CD4-positive, alpha-beta T cell treated with Interleukin-6 at 100 ng/mL for 8 hours (primary cell): ENCODE measurements at regions not wholly inside any gene's neighbourhood (a gene's known extent, or its start where the extent isn't known, plus 50 kb on each side); places are given as distances from the start of the nearest gene placed in this dataset.

ENCODE experiments used
- DNase-seq: peaks from one replicate; pipeline ENCODE4 v3.0.0-alpha.2; 2020; ENCODE audit warnings: mixed read lengths, low spot score

DNA sequence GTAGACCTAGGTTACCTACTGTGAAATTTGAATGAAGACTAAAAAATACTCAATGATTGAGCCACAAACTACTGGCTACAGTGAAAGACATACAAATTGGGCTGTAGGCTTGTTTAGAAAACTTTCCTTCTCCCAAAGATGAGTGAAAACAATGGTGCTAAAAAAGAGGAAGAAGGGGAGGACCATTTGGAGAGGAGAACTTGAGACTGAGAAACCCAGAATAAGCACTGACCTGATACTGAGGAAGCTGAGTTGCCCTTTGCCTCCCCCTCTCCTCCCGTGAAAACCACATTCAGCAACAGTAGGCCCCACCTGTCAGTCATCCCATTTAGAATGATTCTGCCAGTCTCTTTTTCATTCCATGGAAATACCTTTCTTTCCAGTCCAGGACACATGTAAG is 484.0 kb upstream of the TGFBR2 start:
- no peak for DNase-seq

GRCh38 chr3:30123224-30123623 is 483.2 kb upstream of the TGFBR2 start:
- DNase-seq = no peak

DNA sequence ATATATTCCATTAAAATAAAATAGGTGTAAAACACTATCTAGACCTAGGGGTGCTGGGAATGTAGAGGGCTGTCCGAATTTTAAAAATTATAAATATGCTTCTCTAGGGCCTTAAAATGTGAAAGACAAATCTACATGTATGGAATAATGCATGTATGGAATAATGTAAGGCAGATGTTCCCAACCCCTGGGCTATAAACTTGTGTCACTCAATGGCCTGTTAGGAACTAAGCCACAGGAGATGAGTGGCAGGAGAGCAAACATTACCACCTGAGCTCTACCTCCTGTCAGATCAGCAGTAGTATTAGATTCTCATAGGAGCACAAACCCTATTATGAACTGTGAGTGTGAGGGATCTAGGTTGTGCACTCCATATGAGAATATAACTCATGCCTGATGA is 482.6 kb upstream of the TGFBR2 start:
- DNase-seq = no peak

DNA sequence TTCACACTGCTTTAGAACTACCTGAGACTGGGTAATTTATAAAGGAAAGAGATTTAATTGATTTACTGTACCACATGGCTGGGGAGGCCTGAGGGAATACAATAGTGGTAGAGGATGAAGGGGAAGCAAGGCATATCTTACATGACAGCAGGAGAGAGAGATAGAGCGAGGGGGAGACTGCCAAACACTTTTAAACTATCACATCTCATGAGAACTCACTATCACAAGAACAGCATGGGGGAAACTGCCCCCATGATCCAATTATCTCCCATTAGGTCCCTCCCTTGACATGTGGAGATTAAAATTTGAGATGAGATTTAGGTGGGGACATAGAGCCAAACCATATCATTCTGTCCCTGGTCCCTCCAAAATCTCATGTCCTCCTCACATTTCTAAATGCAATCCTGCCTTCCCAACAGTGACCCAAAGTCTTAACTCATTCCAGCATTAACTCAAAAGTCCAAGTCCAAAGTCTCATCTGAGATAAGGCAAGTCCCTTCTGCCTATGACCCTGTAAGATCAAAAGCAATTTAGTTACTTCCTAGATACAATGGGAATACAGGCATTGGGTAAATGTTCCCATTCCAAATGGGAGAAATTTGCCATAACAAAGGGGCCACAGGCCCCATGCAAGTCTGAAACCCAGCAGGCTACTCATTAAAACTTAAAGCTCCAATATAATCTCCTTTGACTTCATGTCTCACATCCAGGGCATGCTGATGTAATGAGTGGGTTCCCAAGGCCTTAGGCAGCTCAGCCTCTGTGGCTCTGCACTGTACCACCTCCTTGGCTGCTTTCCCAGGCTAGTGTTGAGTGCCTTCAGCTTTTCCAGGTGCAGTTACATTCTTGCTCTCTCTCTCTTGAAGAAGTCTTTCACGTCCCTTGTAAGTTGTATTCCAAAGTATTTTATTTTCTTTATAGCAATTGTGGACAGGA is 481.7 kb upstream of the TGFBR2 start:
- no peak for DNase-seq

GRCh38 chr3:30129765-30130164 is 476.6 kb upstream of the TGFBR2 start:
- no peak for DNase-seq

- DNase-seq = no peak
Measured at GRCh38 chr3:30130391-30130790, 476.0 kb upstream of the TGFBR2 start.

- no peak for DNase-seq
Measured at GRCh38 chr3:30131191-30131590, 475.2 kb upstream of the TGFBR2 start.

DNA sequence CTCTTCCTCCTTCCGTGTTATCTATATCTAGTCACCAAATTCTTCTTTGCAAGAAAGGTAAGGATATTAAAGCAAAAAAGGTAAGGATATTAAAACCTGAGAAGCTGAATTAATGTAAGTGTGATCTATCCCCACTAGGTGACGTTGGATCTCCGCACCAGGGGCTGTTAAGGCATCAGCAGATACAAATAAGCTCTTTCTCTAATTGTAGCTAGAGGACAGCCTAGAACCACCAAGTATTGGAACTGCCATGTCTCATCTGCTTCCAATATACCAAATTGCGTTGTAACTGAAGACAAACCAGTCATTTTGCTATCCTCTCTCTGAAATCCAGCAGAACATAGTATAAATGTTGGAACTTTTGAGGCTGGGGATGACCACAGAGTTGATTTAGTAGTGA is 471.2 kb upstream of the TGFBR2 start:
- DNase-seq = no peak

- no peak for DNase-seq
Measured at GRCh38 chr3:30139283-30139682, 467.1 kb upstream of the TGFBR2 start.

GRCh38 chr3:30140356-30141075 is 465.9 kb upstream of the TGFBR2 start:
- no peak for DNase-seq

DNA sequence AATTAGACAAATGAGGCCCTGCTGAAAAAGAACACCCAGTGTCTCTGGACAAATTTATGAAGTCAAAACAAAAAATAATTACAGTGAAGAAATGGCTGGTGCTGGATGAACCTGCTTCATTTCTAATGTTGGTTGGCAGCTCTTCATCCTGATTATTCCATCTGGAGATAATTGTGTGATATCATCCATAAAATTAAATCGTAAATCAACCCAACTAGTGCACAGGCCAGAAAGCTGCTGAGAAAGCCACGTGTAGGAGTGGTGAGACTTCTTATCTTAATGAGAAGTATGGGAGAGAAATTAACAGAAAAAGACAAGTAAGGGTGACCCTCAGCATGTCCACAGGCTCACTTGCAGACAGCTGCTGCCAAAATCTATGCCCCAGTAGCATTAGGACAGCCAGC is 465.2 kb upstream of the TGFBR2 start:
- DNase-seq = no peak

DNA sequence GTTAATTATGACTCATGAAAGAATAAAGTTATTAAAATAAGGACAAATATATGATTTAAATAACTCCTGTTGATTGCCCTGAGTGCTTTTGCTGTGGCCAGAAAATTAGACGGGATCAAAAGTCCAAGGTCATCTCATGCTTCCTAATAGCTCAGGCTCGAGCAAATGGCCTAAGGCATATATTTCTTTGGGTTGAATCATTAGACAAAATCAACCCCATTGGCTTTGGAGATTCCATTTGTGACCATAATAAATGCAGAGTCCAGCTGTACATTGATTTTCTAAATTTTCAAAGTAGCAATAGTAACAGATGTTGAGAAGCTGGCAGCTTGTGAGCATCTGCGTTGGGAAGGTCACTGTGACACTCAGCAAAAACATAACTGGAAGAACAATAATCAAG is 464.5 kb upstream of the TGFBR2 start:
- DNase-seq = no peak

DNA sequence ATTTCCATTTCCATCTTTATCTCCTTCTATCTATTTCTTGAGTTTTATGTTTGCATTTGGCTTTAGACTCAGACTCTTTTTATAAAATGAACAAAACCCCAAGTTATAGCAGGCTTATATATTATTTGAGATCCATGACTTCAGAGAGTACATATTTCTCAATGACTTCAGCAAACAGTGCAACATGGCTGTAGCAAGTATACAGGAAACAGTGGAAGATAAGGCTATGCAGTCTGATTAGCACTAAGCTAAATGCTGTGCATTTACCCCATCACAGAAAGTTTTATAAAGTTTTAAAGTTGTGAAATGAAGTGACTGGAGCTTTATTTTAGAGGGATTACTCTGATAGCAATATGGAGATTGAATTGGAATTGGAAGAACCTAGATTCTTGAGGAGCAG is 463.5 kb upstream of the TGFBR2 start:
- DNase-seq = no peak

GRCh38 chr3:30145281-30145680 is 461.1 kb upstream of the TGFBR2 start:
- no peak for DNase-seq

DNA sequence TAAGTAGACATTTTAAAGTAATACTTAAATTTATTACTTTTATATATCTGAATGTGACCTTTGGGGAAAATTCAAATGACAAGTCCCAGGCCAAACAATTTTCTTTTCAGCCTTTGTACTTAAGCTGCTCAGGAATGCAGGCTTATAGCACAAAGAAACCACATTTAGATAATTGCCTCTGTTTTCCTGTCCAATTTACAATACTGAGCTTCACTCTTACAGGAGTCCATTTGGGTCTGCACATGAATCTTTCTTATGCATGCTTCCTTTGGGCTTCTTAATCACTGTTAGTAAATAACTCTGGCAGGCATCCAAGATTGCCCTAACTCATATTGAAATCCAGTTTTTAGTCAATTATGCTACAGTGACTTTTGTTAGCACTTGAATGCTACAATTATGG is 459.4 kb upstream of the TGFBR2 start:
- DNase-seq = no peak

DNA sequence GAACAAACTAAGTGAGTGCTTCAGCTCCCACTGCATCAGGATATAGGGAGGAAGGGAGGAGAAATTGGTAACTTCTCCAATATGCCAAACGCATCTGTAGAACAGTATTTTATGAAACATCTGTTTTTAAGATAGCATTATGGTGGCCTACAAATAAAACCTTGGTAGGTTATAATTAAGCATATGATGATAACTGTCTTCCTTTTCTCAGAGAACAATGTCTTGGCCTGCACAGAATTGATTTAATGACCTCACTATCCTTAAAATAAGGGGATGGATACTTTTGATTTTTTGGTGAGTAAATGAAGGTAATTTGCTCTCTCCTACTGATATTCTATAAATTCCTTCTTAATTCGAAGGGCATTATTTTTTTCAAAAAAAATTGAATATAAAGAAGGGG is 451.5 kb upstream of the TGFBR2 start:
- no peak for DNase-seq

DNA sequence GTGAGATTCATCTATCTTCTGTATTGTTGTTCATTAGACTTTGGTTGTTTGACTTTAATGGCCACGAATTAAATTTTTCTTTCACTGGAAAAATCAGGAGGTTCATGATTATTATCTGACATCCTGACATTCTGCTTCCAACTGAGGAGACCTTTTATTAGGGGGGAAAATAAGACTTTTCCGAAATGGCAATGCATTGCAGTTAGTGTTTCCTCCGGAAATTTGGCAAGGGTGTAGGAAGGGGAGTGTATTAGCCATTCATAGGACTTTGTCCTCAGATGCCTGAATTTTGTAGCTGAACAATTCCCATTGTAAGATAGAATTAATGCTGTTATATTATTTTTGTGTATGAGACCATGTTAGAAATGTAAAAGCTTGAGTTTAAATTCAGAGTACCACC is 450.6 kb upstream of the TGFBR2 start:
- no peak for DNase-seq

- DNase-seq = no peak
Measured at GRCh38 chr3:30156586-30157498, 449.6 kb upstream of the TGFBR2 start.

DNA sequence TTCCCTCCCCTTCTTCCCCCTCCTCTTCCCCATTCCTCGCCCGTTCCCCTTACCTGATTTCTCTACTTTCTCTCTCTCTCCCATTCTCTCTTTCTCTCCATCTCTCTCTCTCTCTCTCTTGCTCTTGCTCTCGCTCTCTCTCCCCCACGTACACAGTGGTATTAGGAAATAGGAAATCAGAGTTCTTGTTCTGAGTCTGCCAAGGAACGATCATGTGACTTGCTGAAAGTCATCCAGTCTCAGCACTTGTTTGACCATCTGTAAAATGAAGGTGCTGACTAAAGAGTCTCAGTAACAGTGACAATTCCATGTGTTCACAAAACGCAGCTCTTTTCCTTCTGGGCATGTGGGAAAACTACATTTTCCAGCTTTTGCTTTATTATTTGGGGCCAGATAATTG is 445.0 kb upstream of the TGFBR2 start:
- DNase-seq = no peak

GRCh38 chr3:30162579-30162978 is 443.8 kb upstream of the TGFBR2 start:
- DNase-seq = no peak

DNA sequence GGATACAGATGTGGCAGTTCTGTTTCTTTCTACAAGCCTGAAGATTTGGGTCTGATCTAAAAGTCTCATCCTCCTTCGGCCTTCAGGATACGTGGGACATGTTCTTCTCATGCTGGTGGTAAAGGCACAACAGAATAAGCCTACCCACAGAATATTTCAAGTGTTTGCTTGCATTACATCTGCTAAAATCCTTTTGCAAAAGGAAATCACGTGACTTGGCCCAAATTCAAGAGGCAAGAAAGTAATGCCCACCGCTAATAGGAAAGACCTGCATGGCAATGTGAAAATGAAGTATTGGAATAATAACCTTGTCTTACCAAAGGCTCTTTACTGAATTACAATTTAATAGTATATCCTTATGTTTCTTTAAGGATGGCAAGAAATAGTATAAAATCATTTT is 439.9 kb upstream of the TGFBR2 start:
- DNase-seq = no peak

- DNase-seq = no peak
Measured at GRCh38 chr3:30167541-30168011, 438.8 kb upstream of the TGFBR2 start.
